Astrocyte (in vitro differentiated cells and primary cell): ENCODE measurements at regions not wholly inside any gene's neighbourhood (a gene's known extent, or its start where the extent isn't known, plus 50 kb on each side); places are given as distances from the start of the nearest gene placed in this dataset.

Experiments used
- CTCF ChIP-seq: IDR thresholded peaks from 2 replicates; pipeline ENCODE4 v1.5.1; 2011; ENCODE audit warnings: low read depth, mild to moderate bottlenecking, inconsistent platforms, low read length, moderate library complexity; ENCODE audit not compliant: insufficient read depth
- EZH2 ChIP-seq: IDR thresholded peaks from 2 replicates; pipeline ENCODE4 v1.6.1; 2012; ENCODE audit warnings: mild to moderate bottlenecking, low read length, inconsistent platforms; ENCODE audit not compliant: insufficient read depth

GRCh38 chr15:29348336-29348914, 78.8 kb upstream of the NSMCE3 start:
- TF ChIP-seq EZH2 (no peak), CTCF (no peak)
